GM18907 (cell line): ENCODE measurements at regions not wholly inside any gene's neighbourhood (a gene's known extent, or its start where the extent isn't known, plus 50 kb on each side); places are given as distances from the start of the nearest gene placed in this dataset.

Experiments used
- ATAC-seq: cut with Tn5 transposase; IDR thresholded peaks from one replicate; pipeline ENCODE4 v1.9.1; 2021; ENCODE audit warnings: mild to moderate bottlenecking, moderate library complexity; ENCODE audit not compliant: unreplicated experiment

DNA sequence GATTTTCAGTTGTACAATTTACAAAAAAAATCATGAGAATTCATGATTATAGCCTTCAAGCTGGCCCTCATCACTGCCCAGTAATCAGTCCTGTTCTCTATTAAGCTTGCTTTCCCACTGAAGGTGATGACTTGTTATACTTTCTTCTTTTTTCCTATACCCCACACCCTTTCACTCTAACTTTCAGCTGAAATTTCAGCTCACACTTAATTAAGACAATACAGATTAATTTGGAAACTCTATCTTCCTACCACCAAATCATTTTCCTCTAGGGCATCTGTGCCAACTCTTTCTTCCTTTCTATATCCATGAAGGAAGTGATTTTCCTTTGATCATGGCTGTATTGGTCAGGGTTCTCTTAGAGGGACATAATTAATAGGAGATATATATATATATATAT, 449.9 kb downstream of the CD109 start:
- ATAC-seq, result no peak

- ATAC-seq, result no peak
Observed at GRCh38 chr6:74137911-74138310, 441.9 kb downstream of the CD109 start.

GRCh38 chr6:74134327-74134726, 438.3 kb downstream of the CD109 start:
- no peak for ATAC-seq

GRCh38 chr6:74133073-74133472, 437.1 kb downstream of the CD109 start:
- no peak for ATAC-seq

- ATAC-seq, result no peak
Observed at GRCh38 chr6:74130641-74131040, 434.6 kb downstream of the CD109 start.

DNA sequence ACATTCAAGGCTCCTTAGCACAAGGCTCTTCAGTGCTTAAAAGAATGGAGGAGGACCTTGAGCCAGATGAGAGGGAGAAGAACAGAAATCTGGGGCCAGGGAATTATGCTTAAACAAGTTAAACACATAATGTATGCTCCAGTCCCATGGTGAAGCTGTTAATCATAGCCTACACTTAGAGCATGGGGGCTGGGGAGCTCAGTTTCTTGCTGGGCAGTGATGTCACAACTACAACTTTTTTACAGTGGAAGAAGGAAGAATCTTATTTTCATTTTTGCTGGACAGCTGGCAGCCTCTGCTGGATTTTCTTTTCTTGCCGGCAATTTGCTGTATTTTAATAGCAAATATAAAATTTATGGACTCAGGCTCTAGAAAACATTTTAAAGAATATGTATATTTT, 432.5 kb downstream of the CD109 start:
- no peak for ATAC-seq

GRCh38 chr6:74117113-74117512, 421.1 kb downstream of the CD109 start:
- ATAC-seq, result no peak

DNA sequence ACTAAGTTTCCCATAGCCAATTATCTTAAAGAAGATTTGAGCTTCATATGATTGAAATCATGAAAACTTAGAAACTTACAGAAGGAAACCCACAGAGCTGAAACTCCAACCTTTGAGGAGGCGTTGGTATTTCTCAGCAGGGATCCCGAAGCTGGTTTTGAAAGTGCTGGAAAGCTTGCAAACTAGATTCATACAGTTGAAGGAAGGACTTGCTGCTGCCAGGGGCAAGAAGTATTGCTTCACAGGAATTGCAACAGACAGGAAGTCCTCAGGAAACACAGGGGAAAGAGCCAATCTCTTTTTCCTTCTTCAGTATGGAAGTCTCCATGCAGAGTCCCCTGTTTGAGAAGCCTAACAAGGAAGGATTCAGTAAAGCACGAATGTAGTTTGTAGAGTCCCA, 419.7 kb downstream of the CD109 start:
- ATAC-seq, result no peak

GRCh38 chr6:74114428-74114827, 418.4 kb downstream of the CD109 start:
- ATAC-seq, result peak; percentile 41

DNA sequence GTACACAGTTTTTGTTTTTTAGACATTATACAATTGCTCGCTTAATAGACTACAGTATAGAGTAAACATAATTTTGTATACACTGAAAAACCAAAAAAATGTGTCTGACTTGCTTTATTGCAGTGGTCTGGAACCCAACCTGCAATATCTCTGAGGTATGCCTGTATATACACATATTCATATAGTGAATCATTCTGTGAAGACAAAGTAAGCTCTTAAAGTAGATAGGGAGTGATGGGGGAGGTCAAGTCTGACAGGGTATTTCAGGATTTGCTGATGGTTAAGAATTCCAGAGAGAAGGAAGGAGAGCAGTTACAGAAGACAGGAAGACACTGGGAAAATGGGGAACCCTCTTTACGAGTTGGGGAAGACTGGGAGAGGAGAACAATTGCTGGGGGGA, 417.9 kb downstream of the CD109 start:
- ATAC-seq, result no peak

DNA sequence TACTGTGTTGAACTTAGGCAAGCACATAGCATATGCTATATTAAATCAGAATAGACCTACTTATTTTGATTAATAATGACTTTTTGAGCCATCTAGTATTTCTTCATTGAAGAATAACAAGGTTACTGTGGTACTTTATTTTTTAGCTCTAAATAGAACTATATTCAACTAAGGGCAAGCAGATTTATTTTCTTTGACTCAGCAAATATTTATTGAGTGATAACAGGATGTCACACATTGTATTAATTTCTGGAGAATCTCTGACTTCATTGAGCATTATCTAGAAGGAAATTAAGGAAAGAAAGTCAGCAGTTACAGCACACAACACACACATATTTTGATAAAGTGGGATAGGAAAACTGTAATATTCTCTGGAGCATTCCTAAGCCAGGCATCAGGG, 407.4 kb downstream of the CD109 start:
- no peak for ATAC-seq

GRCh38 chr6:74100719-74101287, 404.8 kb downstream of the CD109 start:
- ATAC-seq, result no peak

- ATAC-seq, result no peak
Observed at GRCh38 chr6:74096329-74096728, 400.3 kb downstream of the CD109 start.

DNA sequence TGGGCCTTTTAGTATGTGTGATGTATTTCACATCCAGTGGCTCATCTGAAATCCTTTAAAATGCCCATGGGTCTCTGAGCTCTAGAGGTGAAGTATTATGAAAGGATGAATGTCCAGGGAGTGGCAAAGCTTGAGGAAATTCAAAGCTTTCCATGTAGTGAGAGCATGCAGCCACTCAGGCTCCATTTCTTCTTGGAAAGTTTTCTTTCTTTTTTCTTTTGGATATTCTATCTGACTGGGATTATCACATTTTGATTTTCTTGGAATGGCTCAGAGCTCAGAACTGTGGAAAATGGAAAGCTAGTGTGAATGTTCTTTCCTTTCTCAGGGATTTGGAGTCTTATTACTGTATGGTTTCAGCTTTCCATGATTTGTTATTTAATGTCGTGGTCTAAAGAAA, 397.4 kb downstream of the CD109 start:
- ATAC-seq, result no peak

DNA sequence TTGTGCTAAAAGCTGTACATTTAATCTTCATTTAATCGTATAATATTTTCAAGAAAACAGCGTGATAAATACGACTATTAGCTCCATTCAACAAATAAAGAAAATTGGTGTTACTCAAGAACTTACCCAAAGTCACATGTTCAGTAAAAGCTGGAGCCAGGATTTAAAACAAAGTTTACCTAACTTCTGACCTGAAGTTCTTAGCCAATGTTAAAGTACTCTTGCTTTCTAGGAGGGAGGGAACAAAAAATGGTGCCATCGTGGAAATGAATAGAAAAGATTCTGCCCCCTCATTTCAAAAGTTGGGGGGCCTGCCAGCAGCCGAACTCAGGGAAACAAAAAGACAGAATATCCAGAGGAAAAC, 395.8 kb downstream of the CD109 start:
- no peak for ATAC-seq

GRCh38 chr6:74091136-74091793, 395.3 kb downstream of the CD109 start:
- peak; percentile 65 for ATAC-seq

GRCh38 chr6:74087899-74088298, 391.9 kb downstream of the CD109 start:
- no peak for ATAC-seq

DNA sequence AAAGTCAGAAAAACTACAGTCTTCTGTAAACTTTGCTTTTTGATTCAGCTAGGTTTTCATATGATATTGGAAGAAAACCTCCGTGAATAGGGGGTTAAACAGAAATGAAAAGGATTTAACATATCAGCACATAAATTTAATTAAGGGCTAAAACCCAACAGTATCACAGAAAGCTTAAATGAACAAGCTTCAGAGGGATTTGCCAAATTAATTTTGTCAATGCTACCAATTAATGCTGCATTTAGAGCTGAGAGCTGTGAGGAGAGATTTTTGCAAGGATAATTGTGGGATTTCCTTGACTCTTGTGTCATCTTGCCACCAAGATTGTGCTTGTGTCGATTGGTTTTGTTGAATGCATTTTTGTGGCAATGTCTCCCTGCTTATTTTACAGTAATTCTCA, 379.9 kb downstream of the CD109 start:
- no peak for ATAC-seq

GRCh38 chr6:74075323-74075722, 379.3 kb downstream of the CD109 start:
- no peak for ATAC-seq

GRCh38 chr6:74074645-74075044, 378.6 kb downstream of the CD109 start:
- no peak for ATAC-seq

DNA sequence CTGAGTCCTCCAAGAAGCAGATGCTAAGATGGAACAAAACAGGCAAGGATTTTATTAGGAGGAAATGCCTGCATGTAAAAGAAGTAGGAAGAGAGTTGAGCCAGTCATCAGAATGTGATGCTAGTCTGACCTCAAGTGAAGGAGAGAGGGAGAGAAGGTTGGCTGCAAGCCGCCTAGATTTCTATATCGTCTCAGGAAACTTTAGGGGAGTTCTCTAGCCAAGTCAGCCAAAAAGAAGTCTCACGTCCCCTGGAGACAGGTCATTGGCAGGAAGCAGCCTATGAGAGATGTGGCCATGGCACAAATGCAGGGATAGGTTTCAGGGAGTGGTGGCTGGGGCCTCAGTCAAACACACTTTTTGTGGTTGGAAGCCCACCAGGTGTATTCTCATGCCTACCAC, 378.0 kb downstream of the CD109 start:
- no peak for ATAC-seq

GRCh38 chr6:74073429-74073828, 377.4 kb downstream of the CD109 start:
- ATAC-seq, result no peak

DNA sequence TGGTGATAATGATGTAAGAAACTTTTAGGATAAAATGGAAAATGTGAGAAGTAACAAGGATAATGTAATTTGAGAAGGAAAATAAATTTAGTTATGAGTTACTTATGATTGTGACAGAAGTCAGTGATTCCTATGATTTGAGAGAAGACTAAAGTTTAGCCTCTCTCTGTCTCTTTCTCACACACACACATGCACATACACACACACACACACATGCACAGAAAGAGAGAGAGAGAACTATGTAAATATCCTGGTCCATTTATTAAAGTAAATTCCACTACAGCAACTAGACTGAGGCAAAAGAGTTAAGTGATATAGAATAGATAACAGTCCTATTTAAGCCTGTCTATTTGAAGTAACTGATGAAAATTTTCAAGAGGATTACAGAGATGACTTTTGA, 375.2 kb downstream of the CD109 start:
- ATAC-seq, result no peak
